ENCODE measurements at regions not wholly inside any gene's neighbourhood (a gene's known extent, or its start where the extent isn't known, plus 50 kb on each side); places are given as distances from the start of the nearest gene placed in this dataset.

DNA sequence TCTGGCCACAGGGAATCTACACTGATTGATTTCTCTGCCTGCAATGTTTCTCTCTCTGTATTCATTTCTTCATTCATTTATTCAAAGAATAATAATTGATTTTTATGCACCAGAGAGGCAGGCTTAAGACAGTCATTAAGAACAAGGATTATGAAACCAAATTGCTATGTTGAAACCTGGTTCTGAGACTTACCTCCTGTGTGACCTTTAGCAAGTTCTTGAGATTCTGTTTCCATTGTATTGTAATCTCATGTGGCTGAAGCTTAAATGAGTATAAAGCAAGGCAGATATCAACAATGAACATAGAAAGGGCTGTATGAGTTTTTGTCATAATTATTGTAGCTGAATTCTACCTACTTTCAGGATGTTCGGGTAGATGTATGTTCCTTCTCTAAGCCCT lies 129.6 kb upstream of the GRIA1 start (continued):
- TF ChIP-seq HDAC2 (IDR thresholded peaks at IDR 0.05; ENCODE audit: borderline replicate concordance in 1 of 2, low read depth in 2 of 2, low read length in 2 of 2): no peak
- TF ChIP-seq CEBPB (IDR thresholded peaks at IDR 0.05; ENCODE audit: low read depth, low read length): no peak
